ENCODE measurements at regions not wholly inside any gene's neighbourhood (a gene's known extent, or its start where the extent isn't known, plus 50 kb on each side); places are given as distances from the start of the nearest gene placed in this dataset.

- TF ChIP-seq MBD1 (CRISPR knock-in tag; IDR thresholded peaks at IDR 0.05) (no peak), NR1H2 (CRISPR knock-in tag; IDR thresholded peaks at IDR 0.05) (no peak), ZNF124 (CRISPR knock-in tag; IDR thresholded peaks at IDR 0.05) (no peak), ARID3A (IDR thresholded peaks at IDR 0.05; ENCODE audit: borderline replicate concordance, low read depth, low read length) (no peak), CREB3L1 (IDR thresholded peaks at IDR 0.05; ENCODE audit: borderline replicate concordance, low read depth) (no peak), SRF (CRISPR knock-in tag; IDR thresholded peaks at IDR 0.05) (no peak), ZNF785 (CRISPR knock-in tag; IDR thresholded peaks at IDR 0.05) (no peak), ILF3 (IDR thresholded peaks at IDR 0.05; ENCODE audit: borderline replicate concordance) (no peak), MTA1 (IDR thresholded peaks at IDR 0.05; ENCODE audit: borderline replicate concordance) (no peak), NFE2 (IDR thresholded peaks at IDR 0.05; ENCODE audit: low read depth) (no peak), SMAD1 (IDR thresholded peaks at IDR 0.05; ENCODE audit: low read depth, low read length, partially characterized antibody) (no peak), GATA2 (CRISPR knock-in tag; IDR thresholded peaks at IDR 0.05) (peak; percentile 73), FOXM1 (IDR thresholded peaks at IDR 0.05; ENCODE audit: low read depth) (no peak), FOXM1 (CRISPR knock-in tag; IDR thresholded peaks at IDR 0.05; ENCODE audit: low read depth) (no peak), LCOR (CRISPR knock-in tag; IDR thresholded peaks at IDR 0.05) (no peak), POLR2AphosphoS5 (IDR thresholded peaks at IDR 0.05; ENCODE audit: control insufficient read depth, insufficient read depth, low read depth, low read length) (no peak), ELF4 (CRISPR knock-in tag; IDR thresholded peaks at IDR 0.05) (no peak), DPF2 (IDR thresholded peaks at IDR 0.05) (peak; percentile 47), RBFOX2 (IDR thresholded peaks at IDR 0.05; ENCODE audit: low read depth, low read length) (no peak), ZNF398 (CRISPR knock-in tag; IDR thresholded peaks at IDR 0.05) (no peak), MCM5 (IDR thresholded peaks at IDR 0.05; ENCODE audit: low read depth) (no peak), TFAM (CRISPR knock-in tag; conservative IDR thresholded peaks at IDR 0.05) (no peak), NCOA4 (IDR thresholded peaks at IDR 0.05; ENCODE audit: partially characterized antibody) (no peak), CBX1 (IDR thresholded peaks at IDR 0.05; ENCODE audit: low read depth) (no peak)
These were observed 66.8 kb upstream of the MED4 start (continued) for GRCh38 chr13:48161530-48162179.
